ENCODE measurements at regions not wholly inside any gene's neighbourhood (a gene's known extent, or its start where the extent isn't known, plus 50 kb on each side); places are given as distances from the start of the nearest gene placed in this dataset.
"Not testable (repeated sequence)": the region's sequence is repeated elsewhere in the genome, so short reads cannot be mapped to it uniquely, and the experiment has no call there.

- no peak for ATAC-seq
These were observed 148.7 kb upstream of the EDNRB start for GRCh38 chr13:78067290-78067689.

GRCh38 chr13:78065141-78065540 lies 146.5 kb upstream of the EDNRB start:
- peaks cover 2% of the 10 kb centered on the region for H3K9me3 ChIP-seq
- TF ChIP-seq CTCF (IDR thresholded peaks at IDR 0.05), result no peak
- H3K4me1 ChIP-seq (ENCODE audit: low read depth), result no peaks in the 10 kb centered on the region
- H3K4me3 ChIP-seq, result no peak overlapping the region
- intact Hi-C loops (cut with DNase I, micrococcal nuclease), result no loop called here
- ATAC-seq (no peak), DNase-seq (no peak)
- no peaks in the 10 kb centered on the region for H3K36me3 ChIP-seq (ENCODE audit: low read depth)

More at GRCh38 chr13:78067290-78067689, 148.7 kb upstream of the EDNRB start:
- Histone ChIP-seq H3K36me3 (ENCODE audit: low read depth) (no peaks in the 10 kb centered on the region), H3K4me1 (ENCODE audit: low read depth) (no peaks in the 10 kb centered on the region), H3K9me3 (peaks cover 2% of the 10 kb centered on the region), H3K4me3 (no peak overlapping the region)
- no peak for DNase-seq
- TF ChIP-seq CTCF (IDR thresholded peaks at IDR 0.05), result no peak
- intact Hi-C loops (cut with DNase I, micrococcal nuclease), result no loop called here

DNA sequence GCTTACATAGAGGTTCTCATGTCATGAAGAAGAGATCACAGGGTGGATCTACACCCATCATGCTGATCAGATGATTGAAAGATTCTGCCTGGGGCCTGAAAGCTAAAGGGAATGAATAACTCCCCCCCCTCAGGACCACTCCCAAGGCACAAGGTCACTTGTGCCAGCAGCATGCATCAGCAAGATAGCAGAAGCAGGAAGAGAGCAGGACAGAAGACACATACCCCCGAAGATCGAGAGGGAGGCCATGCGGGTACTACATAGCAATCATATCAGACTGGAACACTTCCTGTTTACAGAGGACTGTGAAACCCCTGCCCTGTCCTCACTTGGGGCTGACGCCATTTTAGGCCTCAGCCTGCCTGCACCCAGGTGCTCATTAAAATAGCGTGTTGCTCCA lies 143.2 kb upstream of the EDNRB start:
- intact Hi-C loops (cut with DNase I, micrococcal nuclease), result no loop called here
- Histone ChIP-seq H3K9me3 (peaks cover 3% of the 10 kb centered on the region), H3K4me3 (no peak overlapping the region), H3K36me3 (ENCODE audit: low read depth) (no peaks in the 10 kb centered on the region), H3K4me1 (ENCODE audit: low read depth) (no peaks in the 10 kb centered on the region)
- TF ChIP-seq CTCF (IDR thresholded peaks at IDR 0.05), result no peak
- no peak for DNase-seq
- ATAC-seq, result no peak

GRCh38 chr13:78060966-78061365 lies 142.3 kb upstream of the EDNRB start:
- TF ChIP-seq CTCF (IDR thresholded peaks at IDR 0.05), result no peak
- Histone ChIP-seq H3K4me3 (no peak overlapping the region), H3K4me1 (ENCODE audit: low read depth) (no peaks in the 10 kb centered on the region), H3K9me3 (peaks cover 10% of the 10 kb centered on the region), H3K36me3 (ENCODE audit: low read depth) (no peaks in the 10 kb centered on the region)
- intact Hi-C loops (cut with DNase I, micrococcal nuclease), result no loop called here
- ATAC-seq (no peak), DNase-seq (no peak)

DNA sequence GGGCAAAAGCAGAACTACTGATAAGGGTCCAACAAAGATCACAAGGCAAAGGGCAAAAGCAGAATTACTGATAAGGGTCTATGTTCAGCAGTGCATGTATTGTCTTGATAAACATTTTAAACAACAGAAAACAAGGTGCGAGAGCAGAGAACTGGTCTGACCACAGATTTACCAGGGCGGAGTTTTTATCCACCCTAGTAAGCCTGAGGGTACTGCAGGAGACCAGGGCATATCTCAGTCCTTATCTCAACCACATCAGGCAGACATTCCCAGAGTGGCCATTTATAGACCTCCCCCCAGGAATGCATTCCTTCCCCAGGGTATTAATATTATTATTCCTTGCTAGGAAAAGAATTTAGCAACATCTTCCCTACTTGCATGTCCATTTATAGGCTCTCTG lies 138.2 kb upstream of the EDNRB start:
- H3K9me3 ChIP-seq, result peaks cover 13% of the 10 kb centered on the region
- H3K4me3 ChIP-seq; H3K36me3 ChIP-seq (ENCODE audit: low read depth); DNase-seq; intact Hi-C loops (cut with DNase I, micrococcal nuclease); H3K4me1 ChIP-seq (ENCODE audit: low read depth); ATAC-seq: not testable (repeated sequence)

GRCh38 chr13:78054157-78054556 lies 135.5 kb upstream of the EDNRB start:
- H3K9me3 ChIP-seq, result peaks cover 13% of the 10 kb centered on the region
- H3K4me3 ChIP-seq, result no peak overlapping the region
- no peaks in the 10 kb centered on the region for H3K36me3 ChIP-seq (ENCODE audit: low read depth)
- ATAC-seq, result no peak
- no peak for DNase-seq
- TF ChIP-seq CTCF (IDR thresholded peaks at IDR 0.05), result no peak
- intact Hi-C loops (cut with DNase I, micrococcal nuclease), result no loop called here
- H3K4me1 ChIP-seq (ENCODE audit: low read depth), result no peaks in the 10 kb centered on the region

All from mucosa of descending colon (tissue), 3 donors.